H1 (cell line): ENCODE measurements at regions not wholly inside any gene's neighbourhood (a gene's known extent, or its start where the extent isn't known, plus 50 kb on each side); places are given as distances from the start of the nearest gene placed in this dataset.

Experiments
- CTCF ChIP-seq, 3 experiments: IDR thresholded peaks; 1 replicate in 2 of 3; 2 replicates in 1 of 3; pipeline versions ENCODE4 v1.5.1 to v1.6.1; 2011; ENCODE audit warnings: low read length in 3 of 3, mild to moderate bottlenecking in 3 of 3, inconsistent platforms in 2 of 3, low read depth in 1 of 3, moderate library complexity in 1 of 3; ENCODE audit not compliant: insufficient read depth in 1 of 3; ENCODE audit errors: control extremely low read depth in 1 of 3
- E2F6 ChIP-seq: IDR thresholded peaks from 2 replicates; pipeline ENCODE4 v1.6.1; 2012; ENCODE audit warnings: inconsistent platforms
- EZH2 ChIP-seq: fragments of 200-600 bp; sonication (generic); IDR thresholded peaks from 2 replicates; pipeline ENCODE4 v1.7.1; 2012; ENCODE audit warnings: low read depth, mild to moderate bottlenecking, moderate library complexity, low read length, inconsistent platforms; ENCODE audit not compliant: severe bottlenecking
- POLR2A ChIP-seq, 2 experiments: IDR thresholded peaks; 1 replicate in 1 of 2; 2 replicates in 1 of 2; pipeline ENCODE4 v1.6.1; 2011; ENCODE audit warnings: low read depth in 2 of 2, low read length in 2 of 2, mild to moderate bottlenecking in 2 of 2; ENCODE audit errors: control extremely low read depth in 1 of 2
- TAF7 ChIP-seq: optimal IDR thresholded peaks from 2 replicates; pipeline ENCODE3; 2011; ENCODE audit warnings: low read depth, mild to moderate bottlenecking, inconsistent platforms, low read length, moderate library complexity, borderline replicate concordance
- TF ChIP-seq, protein P1 (sequence below): IDR thresholded peaks from 2 replicates; pipeline ENCODE4 v1.6.1; 2011; ENCODE audit warnings: low read depth, mild to moderate bottlenecking, low read length; ENCODE audit not compliant: insufficient read depth
- TF ChIP-seq, protein P2 (sequence below): IDR thresholded peaks from 2 replicates; pipeline ENCODE4 v1.6.1; 2011; ENCODE audit warnings: low read length, improper control_type of control experiment

- TF ChIP-seq E2F6 (no peak), TAF7 (no peak), CTCF (IDR thresholded peaks at IDR 0.05; ENCODE audit: control extremely low read depth in 1 of 3, insufficient read depth in 1 of 3, low read depth in 1 of 3, low read length in 3 of 3) (no peak), EZH2 (no peak), POLR2A (IDR thresholded peaks at IDR 0.05; ENCODE audit: control extremely low read depth in 1 of 2, low read depth in 2 of 2, low read length in 2 of 2) (no peak)
- TF ChIP-seq, protein P1, sequence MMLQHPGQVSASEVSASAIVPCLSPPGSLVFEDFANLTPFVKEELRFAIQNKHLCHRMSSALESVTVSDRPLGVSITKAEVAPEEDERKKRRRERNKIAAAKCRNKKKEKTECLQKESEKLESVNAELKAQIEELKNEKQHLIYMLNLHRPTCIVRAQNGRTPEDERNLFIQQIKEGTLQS = no peak
- TF ChIP-seq, protein P2, sequence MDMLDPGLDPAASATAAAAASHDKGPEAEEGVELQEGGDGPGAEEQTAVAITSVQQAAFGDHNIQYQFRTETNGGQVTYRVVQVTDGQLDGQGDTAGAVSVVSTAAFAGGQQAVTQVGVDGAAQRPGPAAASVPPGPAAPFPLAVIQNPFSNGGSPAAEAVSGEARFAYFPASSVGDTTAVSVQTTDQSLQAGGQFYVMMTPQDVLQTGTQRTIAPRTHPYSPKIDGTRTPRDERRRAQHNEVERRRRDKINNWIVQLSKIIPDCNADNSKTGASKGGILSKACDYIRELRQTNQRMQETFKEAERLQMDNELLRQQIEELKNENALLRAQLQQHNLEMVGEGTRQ = no peak
These were observed 1029.1 kb upstream of the GBE1 start for GRCh38 chr3:82790307-82791097.
